Coronary artery (tissue), 2 donors: ENCODE measurements at regions not wholly inside any gene's neighbourhood (a gene's known extent, or its start where the extent isn't known, plus 50 kb on each side); places are given as distances from the start of the nearest gene placed in this dataset.

Experiments
- DNase-seq: peaks from one replicate; pipeline ENCODE4 v3.0.0-alpha.2; 2017; ENCODE audit warnings: low spot score
- H3K27ac ChIP-seq, 2 donors: fragments of 200-600 bp; sonication (generic); one replicate each; pipeline ENCODE4 v1.5.1; 2016 to 2019
- H3K4me3 ChIP-seq: fragments of 200-600 bp; sonication (generic); 2 replicates; pipeline ENCODE4 v1.5.1; 2016; ENCODE audit warnings: mild to moderate bottlenecking, moderate library complexity
- TF ChIP-seq, protein P1 (sequence below): fragments of 200-600 bp; sonication (generic); IDR thresholded peaks from one replicate; pipeline ENCODE4 v1.5.1; 2019; ENCODE audit warnings: antibody characterized with exemption

DNA sequence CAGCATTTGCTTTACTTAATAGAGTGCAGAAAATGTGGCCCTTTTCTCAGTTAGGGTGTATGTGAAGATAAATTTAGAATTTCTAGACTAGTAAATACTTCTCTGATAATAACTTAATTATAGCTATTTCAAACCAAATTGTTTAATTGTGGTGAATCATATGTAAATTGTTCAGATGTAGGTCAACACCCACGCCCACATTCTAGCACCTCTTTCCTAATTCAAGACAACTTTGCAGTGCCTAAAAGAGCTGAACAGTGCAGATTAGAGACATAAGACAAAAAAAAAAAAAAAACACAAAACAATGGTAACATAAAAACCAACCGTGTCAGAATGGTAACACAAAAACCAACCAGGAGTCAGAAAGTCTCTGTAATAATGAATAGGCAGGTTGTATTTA, 758.3 kb downstream of the USP25 start:
- H3K4me3 ChIP-seq: no peak overlapping the region
- no peak overlapping the region for H3K27ac ChIP-seq
- TF ChIP-seq, protein P1, sequence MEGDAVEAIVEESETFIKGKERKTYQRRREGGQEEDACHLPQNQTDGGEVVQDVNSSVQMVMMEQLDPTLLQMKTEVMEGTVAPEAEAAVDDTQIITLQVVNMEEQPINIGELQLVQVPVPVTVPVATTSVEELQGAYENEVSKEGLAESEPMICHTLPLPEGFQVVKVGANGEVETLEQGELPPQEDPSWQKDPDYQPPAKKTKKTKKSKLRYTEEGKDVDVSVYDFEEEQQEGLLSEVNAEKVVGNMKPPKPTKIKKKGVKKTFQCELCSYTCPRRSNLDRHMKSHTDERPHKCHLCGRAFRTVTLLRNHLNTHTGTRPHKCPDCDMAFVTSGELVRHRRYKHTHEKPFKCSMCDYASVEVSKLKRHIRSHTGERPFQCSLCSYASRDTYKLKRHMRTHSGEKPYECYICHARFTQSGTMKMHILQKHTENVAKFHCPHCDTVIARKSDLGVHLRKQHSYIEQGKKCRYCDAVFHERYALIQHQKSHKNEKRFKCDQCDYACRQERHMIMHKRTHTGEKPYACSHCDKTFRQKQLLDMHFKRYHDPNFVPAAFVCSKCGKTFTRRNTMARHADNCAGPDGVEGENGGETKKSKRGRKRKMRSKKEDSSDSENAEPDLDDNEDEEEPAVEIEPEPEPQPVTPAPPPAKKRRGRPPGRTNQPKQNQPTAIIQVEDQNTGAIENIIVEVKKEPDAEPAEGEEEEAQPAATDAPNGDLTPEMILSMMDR: no peak
- DNase-seq: no peak

DNA sequence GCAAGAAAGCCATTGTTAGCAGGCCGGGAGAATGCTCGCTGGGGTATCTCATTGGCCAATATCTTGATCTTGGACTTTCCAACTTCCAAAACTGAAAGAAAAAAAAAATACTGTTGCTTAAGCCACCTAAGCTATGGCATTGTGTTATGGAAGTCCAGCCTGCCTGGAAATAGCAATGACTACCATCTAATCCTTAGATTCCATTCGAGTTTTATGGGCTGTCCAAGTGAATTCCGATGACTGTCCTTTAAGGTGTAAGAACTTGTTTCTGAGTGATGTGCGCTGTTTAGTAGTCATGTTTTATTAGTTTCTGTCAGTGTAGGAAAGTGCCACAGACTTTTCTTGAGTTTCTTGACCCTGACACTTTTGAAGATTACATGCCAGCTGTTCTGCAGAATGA, 762.6 kb downstream of the USP25 start:
- Histone ChIP-seq H3K4me3 (no peak overlapping the region), H3K27ac (no peak overlapping the region)
- no peak for DNase-seq
- TF ChIP-seq, protein P1: no peak

DNA sequence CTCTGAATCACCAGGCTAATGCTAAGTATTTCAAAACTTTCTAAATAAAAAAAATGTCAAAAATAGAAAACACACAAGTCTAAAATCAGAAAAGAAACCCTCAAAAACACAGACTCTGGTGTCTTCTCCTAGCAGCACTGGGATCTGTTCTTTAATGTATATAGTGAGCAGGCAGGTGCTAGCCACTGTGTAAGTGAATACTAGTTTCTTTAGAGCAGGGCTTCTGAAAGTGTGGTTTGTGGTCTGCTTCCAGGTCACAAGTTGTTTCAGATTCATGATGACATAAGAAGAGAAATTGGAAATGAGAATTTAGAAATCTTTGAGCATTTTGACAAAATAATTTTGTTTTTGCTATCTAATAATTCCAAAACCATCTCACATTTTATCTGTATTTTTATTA, 763.1 kb downstream of the USP25 start:
- TF ChIP-seq, protein P1: no peak
- no peak overlapping the region for H3K4me3 ChIP-seq
- DNase-seq: no peak
- H3K27ac ChIP-seq: no peak overlapping the region

DNA sequence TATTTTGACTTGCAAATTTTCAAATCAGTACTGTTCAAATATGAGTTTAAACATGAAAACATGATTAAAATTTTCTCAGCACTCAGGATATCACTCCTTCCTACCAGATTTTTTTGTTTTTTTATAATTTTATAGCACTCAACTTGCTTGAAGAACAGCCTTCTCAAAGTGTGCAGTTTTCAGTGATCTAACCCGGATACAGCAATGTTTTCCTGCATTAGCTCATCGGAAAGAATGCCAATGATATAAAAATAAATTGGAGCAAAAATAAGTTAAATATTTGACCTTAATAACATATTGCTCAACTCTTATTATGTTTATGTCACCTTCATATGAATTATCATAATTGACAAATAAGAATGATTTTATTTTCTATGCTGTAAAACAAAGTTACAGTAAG, 766.8 kb downstream of the USP25 start:
- TF ChIP-seq, protein P1: no peak
- Histone ChIP-seq H3K4me3 (no peak overlapping the region), H3K27ac (no peak overlapping the region)
- no peak for DNase-seq

DNA sequence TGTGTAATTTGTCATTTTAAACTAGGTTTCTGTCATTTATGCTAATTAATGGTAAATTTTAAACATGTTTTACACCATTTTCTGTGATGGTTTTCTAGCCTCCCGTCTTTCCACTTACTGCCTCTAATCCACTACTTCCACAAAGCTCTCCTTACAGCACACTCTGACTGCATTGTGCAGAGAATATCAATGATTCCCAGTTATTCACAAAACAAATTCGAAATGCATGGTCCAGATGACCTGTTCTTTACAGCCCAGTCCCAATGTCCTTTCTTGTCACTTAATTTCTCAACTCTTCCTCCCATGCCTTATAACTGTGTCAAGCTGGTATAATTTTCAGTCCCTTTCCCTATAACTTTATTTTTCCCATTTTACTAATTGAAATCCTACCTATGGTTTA, 770.5 kb downstream of the USP25 start:
- TF ChIP-seq, protein P1: no peak
- H3K4me3 ChIP-seq: no peak overlapping the region
- no peak overlapping the region for H3K27ac ChIP-seq
- DNase-seq: no peak

DNA sequence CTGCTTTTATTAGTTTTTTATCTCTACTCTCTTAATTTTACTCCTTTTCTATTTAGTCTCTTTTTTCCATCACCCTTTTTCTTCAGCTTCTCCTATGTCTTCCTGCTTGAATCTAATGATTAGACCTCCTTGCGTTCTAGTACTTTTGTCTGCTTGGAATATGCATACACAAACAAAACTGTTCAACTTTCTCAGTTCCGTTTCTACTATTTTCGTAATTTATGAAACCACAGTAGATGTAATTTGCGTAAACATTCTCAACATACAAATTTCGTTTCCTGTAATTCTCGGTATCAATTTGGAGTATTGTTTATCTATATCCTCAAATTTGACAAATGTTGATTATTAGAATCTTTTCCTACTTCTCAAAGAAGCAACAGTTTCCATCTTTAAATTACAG, 772.5 kb downstream of the USP25 start:
- Histone ChIP-seq H3K4me3 (no peak overlapping the region), H3K27ac (no peak overlapping the region)
- no peak for DNase-seq
- TF ChIP-seq, protein P1: no peak

DNA sequence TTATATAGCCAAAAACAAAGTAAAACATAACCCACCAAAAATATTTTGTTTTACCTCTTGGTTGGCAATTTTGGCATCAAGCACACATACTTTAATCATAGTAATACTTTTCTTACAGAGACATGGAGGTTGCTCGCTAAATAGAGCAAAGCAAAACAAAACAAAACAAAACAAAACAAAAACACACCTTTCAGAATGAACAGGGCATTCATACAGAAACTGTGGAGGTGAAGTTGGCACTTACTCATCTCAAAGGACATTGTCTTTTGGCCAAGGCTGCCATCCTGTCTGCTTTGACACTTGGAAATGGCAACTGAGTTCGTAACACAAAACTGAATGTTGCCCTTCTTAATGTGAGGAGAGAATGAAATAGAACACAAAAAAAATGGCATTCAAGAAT, 773.1 kb downstream of the USP25 start:
- no peak overlapping the region for H3K27ac ChIP-seq

More for the DNA sequence above, 773.1 kb downstream of the USP25 start:
- TF ChIP-seq, protein P1: no peak
- H3K4me3 ChIP-seq: no peak overlapping the region
- no peak for DNase-seq
